H9 (cell line): ENCODE measurements at regions not wholly inside any gene's neighbourhood (a gene's known extent, or its start where the extent isn't known, plus 50 kb on each side); places are given as distances from the start of the nearest gene placed in this dataset.

Source experiments
- DNase-seq: peaks from one replicate; pipeline ENCODE4 v3.0.0-alpha.2; 2017
- H2AFZ ChIP-seq: one replicate; pipeline ENCODE4 v1.6.1; 2013; ENCODE audit warnings: mild to moderate bottlenecking, low read length, control low read depth, moderate library complexity
- H2AK5ac ChIP-seq: 2 replicates; pipeline ENCODE4 v1.6.1; 2013; ENCODE audit warnings: low read length, control low read depth, mixed read lengths; ENCODE audit not compliant: insufficient read length
- H2BK120ac ChIP-seq: one replicate; pipeline ENCODE4 v1.6.1; 2013; ENCODE audit warnings: low read depth, mild to moderate bottlenecking, low read length, control low read depth, inconsistent platforms; ENCODE audit not compliant: poor library complexity, severe bottlenecking
- H2BK12ac ChIP-seq: 2 replicates; pipeline ENCODE4 v1.6.1; 2013; ENCODE audit warnings: low read length, control low read depth, mixed read lengths, low read depth; ENCODE audit not compliant: insufficient read length
- H2BK15ac ChIP-seq: 2 replicates; pipeline ENCODE4 v1.6.1; 2013; ENCODE audit warnings: low read depth, low read length, control low read depth
- H2BK20ac ChIP-seq: one replicate; pipeline ENCODE4 v1.6.1; 2013; ENCODE audit warnings: low read depth, mild to moderate bottlenecking, low read length, control low read depth, inconsistent platforms; ENCODE audit not compliant: poor library complexity, severe bottlenecking
- H2BK5ac ChIP-seq: 2 replicates; pipeline ENCODE4 v1.6.1; 2013; ENCODE audit warnings: low read length, control low read depth, mixed read lengths; ENCODE audit not compliant: insufficient read length
- H3K14ac ChIP-seq: 2 replicates; pipeline ENCODE4 v1.6.1; 2013; ENCODE audit warnings: low read length, control low read depth; ENCODE audit not compliant: insufficient read depth
- H3K18ac ChIP-seq: 2 replicates; pipeline ENCODE4 v1.6.1; 2013; ENCODE audit warnings: low read depth, mild to moderate bottlenecking, mixed read lengths, low read length, control low read depth; ENCODE audit not compliant: insufficient read length
- H3K23ac ChIP-seq: 2 replicates; pipeline ENCODE4 v1.6.1; 2013; ENCODE audit warnings: low read length, control low read depth, mixed read lengths, low read depth; ENCODE audit not compliant: insufficient read length
- H3K23me2 ChIP-seq: 2 replicates; pipeline ENCODE4 v1.6.1; 2013; ENCODE audit warnings: low read depth, mild to moderate bottlenecking, mixed read lengths, low read length, control low read depth; ENCODE audit not compliant: insufficient read length, poor library complexity, severe bottlenecking
- H3K27ac ChIP-seq: 2 replicates; pipeline ENCODE4 v1.5.1; 2013; ENCODE audit warnings: low read length, control low read depth, mixed read lengths, low read depth; ENCODE audit not compliant: insufficient read length
- H3K27me3 ChIP-seq: 2 replicates; pipeline ENCODE4 v1.6.1; 2013; ENCODE audit warnings: low read length, control low read depth, inconsistent platforms; ENCODE audit not compliant: insufficient read depth
- H3K4ac ChIP-seq: 2 replicates; pipeline ENCODE4 v1.6.1; 2013; ENCODE audit warnings: low read depth, mild to moderate bottlenecking, control low read depth, inconsistent platforms, low read length, moderate library complexity
- H3K4me1 ChIP-seq: 2 replicates; pipeline ENCODE4 v1.6.1; 2013; ENCODE audit warnings: low read length, control low read depth, inconsistent platforms; ENCODE audit not compliant: insufficient read depth
- H3K4me2 ChIP-seq: 2 replicates; pipeline ENCODE4 v1.6.1; 2013; ENCODE audit warnings: low read length, control low read depth, mixed read lengths; ENCODE audit not compliant: insufficient read length, insufficient read depth
- H3K56ac ChIP-seq: 2 replicates; pipeline ENCODE4 v1.6.1; 2013; ENCODE audit warnings: low read depth, mild to moderate bottlenecking, mixed read lengths, low read length, control low read depth; ENCODE audit not compliant: insufficient read length
- H3K79me1 ChIP-seq: 2 replicates; pipeline ENCODE4 v1.6.1; 2013; ENCODE audit warnings: low read depth, mild to moderate bottlenecking, moderate library complexity, low read length, control low read depth, inconsistent platforms; ENCODE audit not compliant: insufficient read depth, poor library complexity, severe bottlenecking
- H3K79me2 ChIP-seq: 2 replicates; pipeline ENCODE4 v1.6.1; 2013; ENCODE audit warnings: low read length, control low read depth, inconsistent platforms; ENCODE audit not compliant: insufficient read depth
- H3K9ac ChIP-seq: 2 replicates; pipeline ENCODE4 v1.6.1; 2013; ENCODE audit warnings: low read length, control low read depth, mixed read lengths; ENCODE audit not compliant: insufficient read length; ENCODE audit errors: extremely low read depth
- H3K9me3 ChIP-seq: one replicate; pipeline ENCODE4 v1.6.1; 2013; ENCODE audit warnings: low read depth, low read length, inconsistent platforms; ENCODE audit not compliant: control insufficient read depth
- H3T11ph ChIP-seq: one replicate; pipeline ENCODE4 v1.6.1; 2013; ENCODE audit warnings: mild to moderate bottlenecking, low read length, control low read depth, inconsistent platforms
- H4K20me1 ChIP-seq: one replicate; pipeline ENCODE4 v1.6.1; 2013; ENCODE audit not compliant: control insufficient read depth, insufficient read length, insufficient read depth
- H4K5ac ChIP-seq: 2 replicates; pipeline ENCODE4 v1.6.1; 2013; ENCODE audit warnings: low read depth, mild to moderate bottlenecking, mixed read lengths, low read length, control low read depth; ENCODE audit not compliant: insufficient read length
- H4K8ac ChIP-seq: replicated peaks from 2 replicates; pipeline ENCODE4 v1.6.1; 2013; ENCODE audit warnings: low read length, control low read depth, mixed read lengths, low read depth; ENCODE audit not compliant: insufficient read length
- H4K91ac ChIP-seq: 2 replicates; pipeline ENCODE4 v1.6.1; 2013; ENCODE audit warnings: low read depth, mild to moderate bottlenecking, moderate library complexity, mixed read lengths, low read length, control low read depth; ENCODE audit not compliant: insufficient read length
- H3K27ac Mint-ChIP-seq, 3 experiments: 2 replicates in 2 of 3; 3 replicates in 1 of 3; pipeline ENCODE4 v1.8.0; 2020 to 2021; ENCODE audit warnings: mixed read lengths in 3 of 3, mild to moderate bottlenecking in 1 of 3, moderate library complexity in 1 of 3
- H3K27me3 Mint-ChIP-seq: 2 replicates; pipeline ENCODE4 v1.8.0; 2021; ENCODE audit warnings: low read depth, mild to moderate bottlenecking, moderate library complexity, mixed read lengths
- H3K36me3 Mint-ChIP-seq, 3 experiments: 2 replicates in 2 of 3; 3 replicates in 1 of 3; pipeline ENCODE4 v1.8.0; 2020 to 2021; ENCODE audit warnings: low read depth in 3 of 3, mixed read lengths in 3 of 3; ENCODE audit not compliant: insufficient read depth in 1 of 3
- H3K4me1 Mint-ChIP-seq, 2 experiments: 2 replicates each; pipeline ENCODE4 v1.8.0; 2020; ENCODE audit warnings: mixed read lengths in 2 of 2
- H3K4me3 Mint-ChIP-seq, 2 experiments: 2 replicates in 1 of 2; 3 replicates in 1 of 2; pipeline ENCODE4 v1.8.0; 2020 to 2021; ENCODE audit warnings: mild to moderate bottlenecking in 2 of 2, mixed read lengths in 2 of 2, moderate library complexity in 1 of 2
- H3K9me3 Mint-ChIP-seq, 2 experiments: 2 replicates in 1 of 2; 3 replicates in 1 of 2; pipeline ENCODE4 v1.8.0; 2020; ENCODE audit warnings: mild to moderate bottlenecking in 2 of 2, mixed read lengths in 2 of 2, moderate library complexity in 1 of 2
- WGBS: extraction: QIAGEN DNeasy Blood & Tissue Kit; methylation state at CpG from one replicate; pipeline ENCODE4 v1.1.7; 2013; ENCODE audit warnings: missing lambda C conversion rate, low lambda C conversion rate, mixed read lengths; ENCODE audit not compliant: insufficient read length; ENCODE audit errors: extremely low coverage; 5-methylcytosine and 5-hydroxymethylcytosine counted together
- TF ChIP-seq, protein P1 (sequence below): fragments of 200-600 bp; sonication (generic); conservative IDR thresholded peaks from 3 replicates; pipeline ENCODE4 v1.8.0; 2021; ENCODE audit warnings: antibody characterized with exemption, mild to moderate bottlenecking

DNA sequence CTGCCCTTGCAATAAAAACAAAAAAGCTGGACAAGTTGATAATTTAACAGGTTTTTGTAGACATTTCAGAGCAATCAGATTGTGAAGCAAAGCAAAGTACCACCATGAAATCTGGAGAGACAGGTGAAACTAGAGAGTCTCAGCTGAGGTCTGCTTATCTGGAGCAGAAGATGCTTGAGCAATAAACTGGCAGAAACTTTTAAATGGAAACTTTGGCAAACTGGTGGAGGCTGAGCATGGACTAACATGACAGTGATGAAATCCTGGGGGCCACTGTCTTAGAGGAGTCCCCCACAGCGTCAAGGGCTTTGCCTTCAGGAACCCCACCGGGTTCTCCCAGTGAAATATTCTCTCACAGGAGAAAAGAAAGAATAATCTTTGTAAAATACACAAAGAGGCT, 416.3 kb upstream of the B3GALT2 start:
- Histone ChIP-seq H3K14ac (no peak overlapping the region), H3K9me3 (no peaks in the 10 kb centered on the region), H4K91ac (no peak overlapping the region), H2BK20ac (no peak overlapping the region), H2AFZ (no peak overlapping the region), H3K4ac (no peak overlapping the region), H3T11ph (no peak overlapping the region), H3K4me1 (peaks cover 2% of the 10 kb centered on the region; the same call in 1 of the 2 replicates), H3K23ac (no peak overlapping the region), H3K23me2 (no peaks in the 10 kb centered on the region), H3K27ac (no peak overlapping the region), H3K18ac (no peak overlapping the region), H4K20me1 (no peaks in the 10 kb centered on the region), H2BK12ac (no peak overlapping the region), H2BK120ac (no peak overlapping the region), H2BK5ac (no peak overlapping the region), H4K8ac (no peak overlapping the region), H2AK5ac (no peak overlapping the region), H4K5ac (no peak overlapping the region), H3K9ac (no peak overlapping the region), H3K79me1 (no peaks in the 10 kb centered on the region), H3K79me2 (no peaks in the 10 kb centered on the region), H3K27me3 (no peaks in the 10 kb centered on the region), H3K56ac (no peak overlapping the region), H2BK15ac (no peak overlapping the region), H3K4me2 (no peak overlapping the region)
- no peak overlapping the region for H3K4me3 Mint-ChIP-seq
- peak overlapping the region in 1 of 3 experiments; percentile 74; a peak in 2 of 7 replicates for H3K27ac Mint-ChIP-seq
- TF ChIP-seq, protein P1, sequence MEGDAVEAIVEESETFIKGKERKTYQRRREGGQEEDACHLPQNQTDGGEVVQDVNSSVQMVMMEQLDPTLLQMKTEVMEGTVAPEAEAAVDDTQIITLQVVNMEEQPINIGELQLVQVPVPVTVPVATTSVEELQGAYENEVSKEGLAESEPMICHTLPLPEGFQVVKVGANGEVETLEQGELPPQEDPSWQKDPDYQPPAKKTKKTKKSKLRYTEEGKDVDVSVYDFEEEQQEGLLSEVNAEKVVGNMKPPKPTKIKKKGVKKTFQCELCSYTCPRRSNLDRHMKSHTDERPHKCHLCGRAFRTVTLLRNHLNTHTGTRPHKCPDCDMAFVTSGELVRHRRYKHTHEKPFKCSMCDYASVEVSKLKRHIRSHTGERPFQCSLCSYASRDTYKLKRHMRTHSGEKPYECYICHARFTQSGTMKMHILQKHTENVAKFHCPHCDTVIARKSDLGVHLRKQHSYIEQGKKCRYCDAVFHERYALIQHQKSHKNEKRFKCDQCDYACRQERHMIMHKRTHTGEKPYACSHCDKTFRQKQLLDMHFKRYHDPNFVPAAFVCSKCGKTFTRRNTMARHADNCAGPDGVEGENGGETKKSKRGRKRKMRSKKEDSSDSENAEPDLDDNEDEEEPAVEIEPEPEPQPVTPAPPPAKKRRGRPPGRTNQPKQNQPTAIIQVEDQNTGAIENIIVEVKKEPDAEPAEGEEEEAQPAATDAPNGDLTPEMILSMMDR: no peak
- H3K27me3 Mint-ChIP-seq: no peaks in the 10 kb centered on the region
- no peaks in the 10 kb centered on the region for H3K9me3 Mint-ChIP-seq
- WGBS: no CpG with 5 or more reads among the region's 2 CpGs
- DNase-seq: no peak
- H3K36me3 Mint-ChIP-seq: no peaks in the 10 kb centered on the region
- peaks cover 24 to 26% of the 10 kb centered on the region in 2 experiments for H3K4me1 Mint-ChIP-seq
